Breast epithelium (tissue), 4 donors: ENCODE measurements at regions not wholly inside any gene's neighbourhood (a gene's known extent, or its start where the extent isn't known, plus 50 kb on each side); places are given as distances from the start of the nearest gene placed in this dataset.

Experiments
- DNase-seq, 2 donors: peaks; one replicate each; pipeline ENCODE4 v3.0.0-alpha.2; 2019; ENCODE audit warnings: low spot score in 2 of 2
- H3K27ac ChIP-seq, 2 donors: fragments of 200-600 bp; sonication (generic) in 1 of 2; one replicate each; pipeline ENCODE4 v1.5.1; 2016 to 2019; ENCODE audit warnings: mild to moderate bottlenecking in 1 of 2
- H3K27me3 ChIP-seq, 2 donors: fragments of 200-600 bp; sonication (generic) in 1 of 2; one replicate each; pipeline versions ENCODE4 v1.5.1 to v1.6.0; 2017 to 2019; ENCODE audit warnings: control low read depth in 1 of 2, mild to moderate bottlenecking in 1 of 2
- H3K36me3 ChIP-seq: fragments of 200-600 bp; one replicate; pipeline ENCODE4 v1.5.1; 2019
- H3K4me1 ChIP-seq, 2 donors: fragments of 200-600 bp; sonication (generic); one replicate each; pipeline ENCODE4 v1.5.1; 2016 to 2019; ENCODE audit warnings: control low read depth in 1 of 2
- H3K4me3 ChIP-seq, 3 donors: fragments of 200-600 bp; sonication (generic); 1 replicate in 2 of 3; 2 replicates in 1 of 3; pipeline ENCODE4 v1.5.1; 2016 to 2019; ENCODE audit warnings: mild to moderate bottlenecking in 3 of 3, moderate library complexity in 2 of 3
- H3K9me3 ChIP-seq, 2 donors: fragments of 200-600 bp; sonication (generic) in 1 of 2; one replicate each; pipeline ENCODE4 v1.5.1; 2016 to 2019; ENCODE audit warnings: control low read depth in 1 of 2
- POLR2A ChIP-seq: fragments of 450-650 bp; IDR thresholded peaks from one replicate; pipeline ENCODE4 v1.6.1; 2016; ENCODE audit warnings: antibody characterized with exemption, mild to moderate bottlenecking, moderate library complexity
- POLR2AphosphoS5 ChIP-seq, 3 donors: sonication (generic); formaldehyde crosslinking; IDR thresholded peaks; one replicate each; pipeline ENCODE4 v1.6.1; 2017; ENCODE audit warnings: antibody characterized with exemption in 3 of 3
- intact Hi-C: fragments of 100-400 bp; cut with DNase I; formaldehyde crosslinking; loops from one replicate; pipeline ENCODE4 v1.15.1; 2023; ENCODE audit warnings: low total_unique reads
- TF ChIP-seq, protein P1 (sequence below), 3 donors: fragments of 450-650 bp; IDR thresholded peaks; one replicate each; pipeline ENCODE4 v1.5.1; 2016 to 2017; ENCODE audit warnings: antibody characterized with exemption in 3 of 3, mild to moderate bottlenecking in 3 of 3, moderate library complexity in 3 of 3

DNA sequence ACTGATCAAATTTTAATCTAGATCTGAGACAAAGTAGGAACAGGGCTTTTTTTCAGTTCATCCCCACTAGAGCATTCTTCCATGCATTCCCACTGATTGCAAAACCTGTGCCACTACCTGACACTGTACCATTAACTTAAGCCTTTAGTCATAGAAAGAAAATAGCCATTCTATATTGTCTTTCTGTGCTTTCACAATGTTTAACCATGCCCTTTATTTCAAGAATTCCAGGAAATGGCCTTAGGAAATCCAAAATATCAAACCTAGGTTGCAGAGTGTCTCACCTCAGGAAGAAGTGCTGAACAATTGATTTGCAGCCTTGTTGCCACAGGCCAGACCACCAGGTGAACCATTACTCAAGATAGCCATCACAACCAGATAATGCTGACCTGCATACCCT, 56.2 kb upstream of the TGFBR2 start:
- TF ChIP-seq POLR2AphosphoS5 (IDR thresholded peaks at IDR 0.05) (no peak), POLR2A (no peak)
- TF ChIP-seq, protein P1, sequence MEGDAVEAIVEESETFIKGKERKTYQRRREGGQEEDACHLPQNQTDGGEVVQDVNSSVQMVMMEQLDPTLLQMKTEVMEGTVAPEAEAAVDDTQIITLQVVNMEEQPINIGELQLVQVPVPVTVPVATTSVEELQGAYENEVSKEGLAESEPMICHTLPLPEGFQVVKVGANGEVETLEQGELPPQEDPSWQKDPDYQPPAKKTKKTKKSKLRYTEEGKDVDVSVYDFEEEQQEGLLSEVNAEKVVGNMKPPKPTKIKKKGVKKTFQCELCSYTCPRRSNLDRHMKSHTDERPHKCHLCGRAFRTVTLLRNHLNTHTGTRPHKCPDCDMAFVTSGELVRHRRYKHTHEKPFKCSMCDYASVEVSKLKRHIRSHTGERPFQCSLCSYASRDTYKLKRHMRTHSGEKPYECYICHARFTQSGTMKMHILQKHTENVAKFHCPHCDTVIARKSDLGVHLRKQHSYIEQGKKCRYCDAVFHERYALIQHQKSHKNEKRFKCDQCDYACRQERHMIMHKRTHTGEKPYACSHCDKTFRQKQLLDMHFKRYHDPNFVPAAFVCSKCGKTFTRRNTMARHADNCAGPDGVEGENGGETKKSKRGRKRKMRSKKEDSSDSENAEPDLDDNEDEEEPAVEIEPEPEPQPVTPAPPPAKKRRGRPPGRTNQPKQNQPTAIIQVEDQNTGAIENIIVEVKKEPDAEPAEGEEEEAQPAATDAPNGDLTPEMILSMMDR (IDR thresholded peaks at IDR 0.05) = no peak
- H3K4me1 ChIP-seq = peaks cover 0 to 10% of the 10 kb centered on the region in 2 donors
- no peaks in the 10 kb centered on the region for H3K27me3 ChIP-seq
- H3K9me3 ChIP-seq = no peaks in the 10 kb centered on the region
- intact Hi-C loops = no loop called here
- no peaks in the 10 kb centered on the region for H3K36me3 ChIP-seq
- no peak overlapping the region for H3K4me3 ChIP-seq
- DNase-seq = no peak
- H3K27ac ChIP-seq = peak overlapping the region; percentile 62 to 71

DNA sequence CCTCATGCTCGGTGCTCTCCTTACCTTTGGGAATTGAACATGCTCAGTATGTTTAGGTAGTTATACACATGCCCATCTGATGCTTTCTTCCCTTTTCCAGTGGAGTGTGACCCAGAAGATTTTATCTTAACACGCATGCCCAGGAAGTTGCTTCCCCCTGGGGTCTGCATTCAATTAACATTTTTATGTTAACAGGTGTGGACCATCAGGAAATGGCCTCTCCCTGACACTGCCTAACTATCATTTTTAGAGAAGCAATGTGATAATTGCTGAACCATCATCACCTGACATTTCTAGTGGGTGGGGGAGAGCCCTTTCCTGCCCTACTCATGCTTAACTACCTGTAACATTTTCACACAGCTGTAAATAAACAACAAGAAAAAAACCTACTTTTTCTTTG, 55.1 kb upstream of the TGFBR2 start:
- no peaks in the 10 kb centered on the region for H3K27me3 ChIP-seq
- TF ChIP-seq, protein P1 (IDR thresholded peaks at IDR 0.05) = no peak
- TF ChIP-seq POLR2AphosphoS5 (IDR thresholded peaks at IDR 0.05) (no peak), POLR2A (no peak)
- H3K27ac ChIP-seq = peak overlapping the region in 1 of 2 donors; percentile 71
- no peaks in the 10 kb centered on the region for H3K36me3 ChIP-seq
- intact Hi-C loops = no loop called here
- no peak overlapping the region for H3K4me3 ChIP-seq
- DNase-seq = no peak
- peaks cover 0 to 10% of the 10 kb centered on the region in 2 donors for H3K4me1 ChIP-seq
- H3K9me3 ChIP-seq = no peaks in the 10 kb centered on the region

DNA sequence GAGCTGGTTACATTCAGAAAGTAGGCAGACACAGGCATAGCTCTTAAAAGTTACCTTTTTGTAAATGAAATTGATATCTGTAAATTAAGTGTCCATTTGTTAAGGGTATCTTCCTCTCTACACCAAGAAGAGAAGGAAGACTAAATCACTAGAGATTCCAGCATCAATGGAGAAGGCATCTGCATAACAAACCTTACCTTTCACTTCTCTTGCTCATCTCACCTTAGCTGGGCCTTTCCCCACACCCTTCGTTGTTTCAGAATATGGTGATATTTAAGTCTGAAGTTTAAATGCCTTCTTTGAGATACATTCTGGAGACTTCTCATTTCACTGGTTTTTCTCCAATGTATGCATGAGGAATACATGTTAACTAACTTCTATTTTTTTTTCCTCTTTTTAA, 54.5 kb upstream of the TGFBR2 start:
- Histone ChIP-seq H3K4me3 (no peak overlapping the region), H3K36me3 (no peaks in the 10 kb centered on the region), H3K27me3 (no peaks in the 10 kb centered on the region), H3K9me3 (no peaks in the 10 kb centered on the region), H3K4me1 (peaks cover 0 to 10% of the 10 kb centered on the region in 2 donors), H3K27ac (no peak overlapping the region)
- no peak for TF ChIP-seq POLR2A
- TF ChIP-seq, protein P1 (IDR thresholded peaks at IDR 0.05) = no peak
- TF ChIP-seq POLR2AphosphoS5 (IDR thresholded peaks at IDR 0.05) = no peak
- intact Hi-C loops = no loop called here
- DNase-seq = no peak

DNA sequence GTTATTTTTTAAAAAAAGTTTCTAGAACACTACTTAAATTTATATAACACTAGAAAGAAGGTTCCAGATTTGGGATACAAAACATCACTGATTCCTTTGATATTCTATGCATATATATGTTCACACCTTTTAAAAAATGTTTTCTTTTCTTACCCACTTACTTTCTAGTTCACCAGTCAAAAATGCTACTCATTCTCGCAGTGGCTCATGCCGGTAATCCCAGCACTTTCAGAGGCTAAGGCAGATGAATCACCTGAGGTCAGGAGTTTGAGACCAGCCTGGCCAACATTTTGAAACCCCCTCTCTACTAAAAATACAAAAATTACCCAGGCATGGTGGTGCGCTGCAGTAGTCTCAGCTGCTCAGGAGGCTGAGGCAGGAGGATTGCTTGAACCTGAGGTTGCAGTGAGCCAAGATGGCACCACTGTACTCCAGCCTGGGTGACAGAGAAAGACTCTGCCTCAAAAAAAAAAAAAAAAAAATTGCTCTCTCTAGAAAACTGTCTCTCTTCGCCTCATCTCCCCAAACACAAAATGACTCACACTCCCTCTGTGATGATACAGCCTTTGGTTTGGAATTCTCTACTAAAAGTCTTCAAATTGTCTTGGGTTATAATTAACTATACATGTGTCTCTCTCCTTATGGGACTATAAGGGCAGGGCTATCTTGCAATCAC, 52.6 kb upstream of the TGFBR2 start:
- no peak for DNase-seq
- Histone ChIP-seq H3K27ac (no peak overlapping the region), H3K9me3 (no peaks in the 10 kb centered on the region), H3K27me3 (no peaks in the 10 kb centered on the region), H3K4me3 (no peak overlapping the region), H3K4me1 (peaks cover 0 to 10% of the 10 kb centered on the region in 2 donors), H3K36me3 (no peaks in the 10 kb centered on the region)
- intact Hi-C loops = no loop called here
- TF ChIP-seq, protein P1 (IDR thresholded peaks at IDR 0.05) = no peak
- no peak for TF ChIP-seq POLR2AphosphoS5 (IDR thresholded peaks at IDR 0.05)
- no peak for TF ChIP-seq POLR2A

DNA sequence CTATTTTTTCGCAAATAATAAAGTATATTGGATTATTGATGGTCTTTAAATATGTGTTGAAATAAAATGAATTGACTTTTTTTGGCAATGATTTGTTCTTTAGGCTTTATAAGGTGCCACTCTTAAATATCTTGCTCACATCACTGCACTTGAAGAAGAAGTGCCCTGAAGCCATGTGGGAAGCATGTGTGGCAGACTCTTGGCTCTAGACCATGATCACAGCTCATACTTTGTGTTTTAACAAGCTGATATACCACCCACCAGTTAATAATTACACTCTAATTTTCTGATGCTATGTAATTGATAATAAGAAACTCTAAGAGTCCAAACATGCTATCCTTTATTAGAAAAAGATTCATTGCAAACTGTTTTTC, 52.1 kb upstream of the TGFBR2 start:
- Histone ChIP-seq H3K27ac (no peak overlapping the region), H3K27me3 (no peaks in the 10 kb centered on the region), H3K4me3 (no peak overlapping the region), H3K4me1 (peaks cover 0 to 6% of the 10 kb centered on the region in 2 donors), H3K9me3 (no peaks in the 10 kb centered on the region), H3K36me3 (no peaks in the 10 kb centered on the region)
- intact Hi-C loops = no loop called here
- TF ChIP-seq POLR2AphosphoS5 (IDR thresholded peaks at IDR 0.05) (no peak), POLR2A (no peak)
- TF ChIP-seq, protein P1 (IDR thresholded peaks at IDR 0.05) = no peak
- no peak for DNase-seq
